B cell (primary cell): ENCODE measurements at regions not wholly inside any gene's neighbourhood (a gene's known extent, or its start where the extent isn't known, plus 50 kb on each side); places are given as distances from the start of the nearest gene placed in this dataset.

Experiments
- ATAC-seq: fragments of 200-7000 bp; cut with Tn5 transposase; one replicate; pipeline ENCODE4 v1.10.0; 2021; ENCODE audit warnings: low read depth, mild to moderate bottlenecking, moderate number of reproducible peaks, moderate library complexity
- CTCF ChIA-PET: fragments of 350-600 bp; sonication (Branson Sonifier 250); formaldehyde crosslinking; loops from one replicate; lab custom pipeline; 2021; ENCODE audit warnings: antibody characterized with exemption, inconsistent platforms; lab: Charles Lee
- POLR2A ChIA-PET: fragments of 350-600 bp; sonication (Branson Sonifier 250); formaldehyde crosslinking; loops from one replicate; lab custom pipeline; 2021; ENCODE audit warnings: antibody characterized with exemption; lab: Charles Lee
- DNase-seq: peaks from one replicate; pipeline ENCODE4 v3.0.0; 2013
- H2AFZ ChIP-seq: 2 replicates; pipeline ENCODE4 v1.6.1; 2012; ENCODE audit warnings: mild to moderate bottlenecking, low read depth, low read length; ENCODE audit not compliant: insufficient read depth, poor library complexity, severe bottlenecking
- H3K27ac ChIP-seq, 2 donors: 1 replicate in 1 of 2; 2 replicates in 1 of 2; pipeline ENCODE4 v1.5.1; 2012 to 2013; ENCODE audit warnings: low read length in 2 of 2, mild to moderate bottlenecking in 2 of 2, moderate library complexity in 1 of 2
- H3K27me3 ChIP-seq, 4 experiments: fragments of 200-600 bp in 1 of 4; sonication (generic) in 1 of 4; replicated peaks in 1 of 4; 1 replicate in 2 of 4; 2 replicates in 2 of 4; pipeline versions ENCODE4 v1.6.1 to v1.7.0; 2013 to 2016; ENCODE audit warnings: low read length in 3 of 4, mild to moderate bottlenecking in 2 of 4, mixed read lengths in 1 of 4, moderate library complexity in 1 of 4; ENCODE audit not compliant: insufficient read depth in 4 of 4, control insufficient read depth in 3 of 4; ENCODE audit errors: control extremely low read depth in 1 of 4
- H3K36me3 ChIP-seq, 2 experiments: replicated peaks in 1 of 2; 1 replicate in 1 of 2; 2 replicates in 1 of 2; pipeline versions ENCODE4 v1.6.1 to v1.7.1; 2013; ENCODE audit warnings: low read length in 1 of 2; ENCODE audit not compliant: insufficient read depth in 2 of 2, control insufficient read depth in 1 of 2; ENCODE audit errors: control extremely low read depth in 1 of 2, extremely low read depth in 1 of 2
- H3K4me1 ChIP-seq, 2 donors: fragments of 200-600 bp in 1 of 2; sonication (generic) in 1 of 2; 1 replicate in 1 of 2; 2 replicates in 1 of 2; pipeline versions ENCODE4 v1.5.1 to v1.6.1; 2013 to 2017; ENCODE audit warnings: low read length in 2 of 2; ENCODE audit not compliant: control insufficient read depth in 2 of 2, insufficient read depth in 2 of 2
- H3K4me2 ChIP-seq: replicated peaks from 2 replicates; pipeline ENCODE3; 2012; ENCODE audit warnings: mild to moderate bottlenecking, low read depth, low read length; ENCODE audit not compliant: poor library complexity, severe bottlenecking
- H3K4me3 ChIP-seq, 5 experiments: fragments of 200-600 bp in 1 of 5; sonication (generic) in 1 of 5; 1 replicate in 3 of 5; 2 replicates in 2 of 5; pipeline versions ENCODE4 v1.5.1 to v1.7.0; 2011 to 2016; ENCODE audit warnings: low read length in 4 of 5, mild to moderate bottlenecking in 4 of 5, low read depth in 2 of 5, control low read depth in 1 of 5, moderate library complexity in 1 of 5; ENCODE audit not compliant: insufficient read depth in 1 of 5; ENCODE audit errors: control extremely low read depth in 1 of 5, extremely low read depth in 1 of 5
- H3K79me2 ChIP-seq: fragments of 200-600 bp; sonication (generic); one replicate; pipeline ENCODE4 v1.6.0; 2016; ENCODE audit warnings: low read length; ENCODE audit not compliant: control insufficient read depth, insufficient read depth
- H3K9ac ChIP-seq: fragments of 200-600 bp; sonication (generic); 2 replicates; pipeline ENCODE4 v1.6.1; 2017; ENCODE audit warnings: mild to moderate bottlenecking, low read length, moderate library complexity
- H3K9me3 ChIP-seq, 3 donors: one replicate each; pipeline versions ENCODE4 v1.6.1 to v1.7.1; 2013; ENCODE audit warnings: low read length in 2 of 3; ENCODE audit not compliant: control insufficient read depth in 2 of 3, insufficient read depth in 1 of 3; ENCODE audit errors: control extremely low read depth in 1 of 3
- H4K20me1 ChIP-seq: 2 replicates; pipeline ENCODE4 v1.6.0; 2012; ENCODE audit warnings: mild to moderate bottlenecking, low read length; ENCODE audit not compliant: insufficient read depth, control insufficient read depth, poor library complexity, severe bottlenecking
- H3K27ac Mint-ChIP-seq: one replicate; pipeline ENCODE4 v1.8.0; 2021; ENCODE audit warnings: mixed read lengths
- H3K27me3 Mint-ChIP-seq: one replicate; pipeline ENCODE4 v1.8.0; 2021; ENCODE audit warnings: mixed read lengths
- H3K4me1 Mint-ChIP-seq: one replicate; pipeline ENCODE4 v1.8.0; 2021; ENCODE audit warnings: mixed read lengths
- H3K4me3 Mint-ChIP-seq: one replicate; pipeline ENCODE4 v1.8.0; 2021; ENCODE audit warnings: mixed read lengths
- H3K9me3 Mint-ChIP-seq: one replicate; pipeline ENCODE4 v1.8.0; 2022; ENCODE audit warnings: mixed read lengths; ENCODE audit not compliant: insufficient read depth
- CTCF ChIP-seq: fragments of 200-600 bp; IDR thresholded peaks from one replicate; pipeline ENCODE4 v1.8.0; 2022; ENCODE audit warnings: antibody characterized with exemption, mild to moderate bottlenecking
- EZH2 ChIP-seq: IDR thresholded peaks from 2 replicates; pipeline ENCODE4 v1.6.1; 2012; ENCODE audit warnings: borderline replicate concordance, low read depth, mild to moderate bottlenecking, moderate library complexity, low read length; ENCODE audit not compliant: insufficient read depth, poor library complexity, severe bottlenecking
- WGBS: methylation state at CpG from one replicate; pipeline ENCODE4 v1.1.5; 2013; ENCODE audit warnings: missing lambda C conversion rate; ENCODE audit not compliant: insufficient coverage; 5-methylcytosine and 5-hydroxymethylcytosine counted together
- intact Hi-C: fragments of 100-400 bp; cut with micrococcal nuclease; formaldehyde crosslinking; loops from one replicate; pipeline ENCODE4 v1.10.0; 2022

GRCh38 chr5:12204761-12205160, 300.5 kb upstream of the CTNND2 start:
- WGBS, result no CpG with 5 or more reads among the region's 2 CpGs
- H3K27ac Mint-ChIP-seq, result no peak overlapping the region
- TF ChIP-seq CTCF (no peak), EZH2 (no peak)
- Histone ChIP-seq H3K4me3 (no peak overlapping the region), H2AFZ (no peak overlapping the region), H3K9me3 (no peaks in the 10 kb centered on the region), H4K20me1 (no peaks in the 10 kb centered on the region), H3K9ac (no peak overlapping the region), H3K27me3 (no peaks in the 10 kb centered on the region), H3K4me2 (no peak overlapping the region), H3K27ac (no peak overlapping the region), H3K79me2 (no peaks in the 10 kb centered on the region), H3K4me1 (no peaks in the 10 kb centered on the region), H3K36me3 (no peaks in the 10 kb centered on the region)
- DNase-seq, result no peak
- intact Hi-C loops, result no loop called here
- H3K4me3 Mint-ChIP-seq, result no peak overlapping the region
- ChIA-PET CTCF (no interaction called here), POLR2A (no interaction called here)
- H3K9me3 Mint-ChIP-seq, result peaks cover 3% of the 10 kb centered on the region
- H3K4me1 Mint-ChIP-seq, result no peaks in the 10 kb centered on the region
- no peaks in the 10 kb centered on the region for H3K27me3 Mint-ChIP-seq
- no peak for ATAC-seq

DNA sequence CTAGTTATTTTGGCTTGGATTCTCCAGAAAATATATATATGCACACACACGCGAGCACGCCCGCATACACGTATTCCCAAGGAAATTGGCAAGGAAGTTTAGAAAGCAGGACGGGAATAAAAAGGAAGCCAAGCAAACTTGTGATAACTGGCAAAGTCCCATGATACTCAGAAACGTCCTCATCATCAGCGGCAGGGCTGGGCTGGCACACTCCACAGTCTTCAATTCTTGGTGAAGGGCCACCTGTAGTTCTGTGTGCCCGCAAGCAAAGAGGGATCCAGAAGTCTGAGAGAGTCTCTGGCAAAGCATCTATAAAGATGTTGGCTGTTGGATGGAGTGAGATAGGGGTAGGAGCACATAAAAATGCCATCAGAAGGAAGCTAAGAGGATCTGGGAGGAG, 289.3 kb upstream of the CTNND2 start:
- H3K27me3 Mint-ChIP-seq, result no peaks in the 10 kb centered on the region
- DNase-seq (no peak), ATAC-seq (no peak)
- Histone ChIP-seq H3K4me3 (no peak overlapping the region), H3K27me3 (no peaks in the 10 kb centered on the region), H4K20me1 (no peaks in the 10 kb centered on the region), H3K79me2 (no peaks in the 10 kb centered on the region), H3K4me1 (no peaks in the 10 kb centered on the region), H2AFZ (no peak overlapping the region), H3K9me3 (no peaks in the 10 kb centered on the region), H3K36me3 (no peaks in the 10 kb centered on the region), H3K4me2 (no peak overlapping the region), H3K27ac (no peak overlapping the region), H3K9ac (no peak overlapping the region)
- POLR2A ChIA-PET, result no interaction called here
- H3K9me3 Mint-ChIP-seq, result peaks cover 2% of the 10 kb centered on the region
- no peak overlapping the region for H3K27ac Mint-ChIP-seq
- TF ChIP-seq EZH2, result no peak
- TF ChIP-seq CTCF, result no peak
- CTCF ChIA-PET, result no interaction called here
- H3K4me1 Mint-ChIP-seq, result no peaks in the 10 kb centered on the region
- no peak overlapping the region for H3K4me3 Mint-ChIP-seq
- intact Hi-C loops, result no loop called here
- 94% methylated on average over 9 of the region's 9 CpGs for WGBS
